ENCODE measurements at regions not wholly inside any gene's neighbourhood (a gene's known extent, or its start where the extent isn't known, plus 50 kb on each side); places are given as distances from the start of the nearest gene placed in this dataset.

DNA sequence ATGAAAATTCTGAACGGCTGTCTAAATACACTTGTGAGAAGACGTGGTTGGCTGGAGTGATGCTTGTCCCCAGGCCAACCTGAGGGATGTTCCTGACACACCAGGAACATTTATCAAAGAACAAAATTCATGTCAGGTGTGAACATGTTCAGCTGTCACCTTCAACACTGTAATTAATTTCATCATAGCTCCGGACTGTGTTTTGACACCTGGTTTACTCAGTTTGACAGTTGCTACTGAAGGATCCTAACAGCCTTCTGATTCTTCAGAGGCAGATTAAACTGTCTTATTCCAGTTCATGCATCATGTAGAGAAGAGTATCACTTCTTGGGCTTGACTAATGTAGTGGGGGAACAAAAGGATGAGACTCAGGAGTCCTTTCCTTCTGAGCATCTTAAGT, 134.1 kb downstream of the NPR3 start:
- TF ChIP-seq ZNF274 (IDR thresholded peaks at IDR 0.05; ENCODE audit: low read depth, low read length) (no peak), SUZ12 (IDR thresholded peaks at IDR 0.05; ENCODE audit: extremely low read depth, insufficient read depth, insufficient read length) (no peak), YY1 (IDR thresholded peaks at IDR 0.05; ENCODE audit: insufficient read depth, insufficient read length) (no peak)
